ENCODE measurements at regions not wholly inside any gene's neighbourhood (a gene's known extent, or its start where the extent isn't known, plus 50 kb on each side); places are given as distances from the start of the nearest gene placed in this dataset.

- H3K9ac ChIP-seq (ENCODE audit: low read length) = no peak overlapping the region
- H2AK5ac ChIP-seq (ENCODE audit: low read length, severe bottlenecking) = no peak overlapping the region
- H2BK5ac ChIP-seq (ENCODE audit: low read depth, low read length, poor library complexity, severe bottlenecking) = no peak overlapping the region
- H3K4ac ChIP-seq (ENCODE audit: low read depth in 1 of 2, low read length in 2 of 2) = no peak overlapping the region
- no peak overlapping the region for H4K8ac ChIP-seq (ENCODE audit: low read length)
- no peaks in the 10 kb centered on the region for H3K79me1 ChIP-seq (replicated peaks; ENCODE audit: low read length, poor library complexity, severe bottlenecking)
- no peaks in the 10 kb centered on the region for H3K9me3 ChIP-seq (ENCODE audit: control insufficient read depth, low read length)
- no peak for DNase-seq
- no peak overlapping the region for H2BK12ac ChIP-seq (ENCODE audit: low read length in 2 of 2)
- no peak overlapping the region for H4K91ac ChIP-seq (ENCODE audit: low read length)
- no peak overlapping the region for H3K23ac ChIP-seq (ENCODE audit: low read length in 2 of 2)
- H3K18ac ChIP-seq (ENCODE audit: low read depth in 1 of 2, low read length in 2 of 2) = no peak overlapping the region
- H3K4me1 ChIP-seq (ENCODE audit: control insufficient read depth, insufficient read depth, low read depth, low read length) = no peaks in the 10 kb centered on the region
- no peak overlapping the region for H3K27ac ChIP-seq (ENCODE audit: low read length, poor library complexity, severe bottlenecking)
- no peak overlapping the region for H3K4me2 ChIP-seq (ENCODE audit: low read length, poor library complexity, severe bottlenecking)
- no peak overlapping the region for H3K4me3 ChIP-seq (ENCODE audit: insufficient read depth in 1 of 2, low read depth in 1 of 2, low read length in 2 of 2)
- H2BK15ac ChIP-seq (ENCODE audit: low read depth, poor library complexity, severe bottlenecking) = no peak overlapping the region
- no peak overlapping the region for H3K14ac ChIP-seq (ENCODE audit: low read length in 2 of 2)
- H2BK120ac ChIP-seq (ENCODE audit: low read depth, low read length) = no peak overlapping the region
- H3K36me3 ChIP-seq (ENCODE audit: control insufficient read depth in 1 of 2, insufficient read depth in 2 of 2, low read depth in 1 of 2, low read length in 2 of 2) = no peaks in the 10 kb centered on the region
- H3K27me3 ChIP-seq (ENCODE audit: control insufficient read depth in 1 of 2, insufficient read depth in 1 of 2, low read length in 2 of 2) = no peaks in the 10 kb centered on the region
- H2AFZ ChIP-seq (ENCODE audit: low read depth, low read length) = no peak overlapping the region
- WGBS = 80% methylated on average over 1 of the region's 1 CpG
Measured at GRCh38 chr18:53610957-53611356, 613.5 kb downstream of the MBD2 start.

- no peaks in the 10 kb centered on the region for H3K9me3 ChIP-seq (ENCODE audit: control insufficient read depth, low read length)
- H2BK15ac ChIP-seq (ENCODE audit: low read depth, poor library complexity, severe bottlenecking) = no peak overlapping the region
- H3K4me1 ChIP-seq (ENCODE audit: control insufficient read depth, insufficient read depth, low read depth, low read length) = no peaks in the 10 kb centered on the region
- H2AFZ ChIP-seq (ENCODE audit: low read depth, low read length) = no peak overlapping the region
- no peak overlapping the region for H2BK12ac ChIP-seq (ENCODE audit: low read length in 2 of 2)
- no peak overlapping the region for H3K18ac ChIP-seq (ENCODE audit: low read depth in 1 of 2, low read length in 2 of 2)
- no peak overlapping the region for H3K27ac ChIP-seq (ENCODE audit: low read length, poor library complexity, severe bottlenecking)
- no peaks in the 10 kb centered on the region for H3K79me1 ChIP-seq (replicated peaks; ENCODE audit: low read length, poor library complexity, severe bottlenecking)
- H3K4ac ChIP-seq (ENCODE audit: low read depth in 1 of 2, low read length in 2 of 2) = no peak overlapping the region
- H2AK5ac ChIP-seq (ENCODE audit: low read length, severe bottlenecking) = no peak overlapping the region
- no peak overlapping the region for H3K14ac ChIP-seq (ENCODE audit: low read length in 2 of 2)
- no peak overlapping the region for H2BK120ac ChIP-seq (ENCODE audit: low read depth, low read length)
- no peak overlapping the region for H3K23ac ChIP-seq (ENCODE audit: low read length in 2 of 2)
- no peak overlapping the region for H3K4me3 ChIP-seq (ENCODE audit: insufficient read depth in 1 of 2, low read depth in 1 of 2, low read length in 2 of 2)
- H3K9ac ChIP-seq (ENCODE audit: low read length) = no peak overlapping the region
- no peak for DNase-seq
- no peak overlapping the region for H3K4me2 ChIP-seq (ENCODE audit: low read length, poor library complexity, severe bottlenecking)
- H3K36me3 ChIP-seq (ENCODE audit: control insufficient read depth in 1 of 2, insufficient read depth in 2 of 2, low read depth in 1 of 2, low read length in 2 of 2) = no peaks in the 10 kb centered on the region
- no peak overlapping the region for H2BK5ac ChIP-seq (ENCODE audit: low read depth, low read length, poor library complexity, severe bottlenecking)
- no peak overlapping the region for H4K8ac ChIP-seq (ENCODE audit: low read length)
- no peak overlapping the region for H4K91ac ChIP-seq (ENCODE audit: low read length)
- H3K27me3 ChIP-seq (ENCODE audit: control insufficient read depth in 1 of 2, insufficient read depth in 1 of 2, low read length in 2 of 2) = no peaks in the 10 kb centered on the region
Measured at GRCh38 chr18:53606792-53607191, 617.7 kb downstream of the MBD2 start.

- no peak overlapping the region for H4K8ac ChIP-seq (ENCODE audit: low read length)
- no peaks in the 10 kb centered on the region for H3K79me1 ChIP-seq (replicated peaks; ENCODE audit: low read length, poor library complexity, severe bottlenecking)
- H3K4me1 ChIP-seq (ENCODE audit: control insufficient read depth, insufficient read depth, low read depth, low read length) = no peaks in the 10 kb centered on the region
- no peak for DNase-seq
- H2BK15ac ChIP-seq (ENCODE audit: low read depth, poor library complexity, severe bottlenecking) = no peak overlapping the region
- H3K9ac ChIP-seq (ENCODE audit: low read length) = no peak overlapping the region
- H3K27me3 ChIP-seq (ENCODE audit: control insufficient read depth in 1 of 2, insufficient read depth in 1 of 2, low read length in 2 of 2) = no peaks in the 10 kb centered on the region
- no peak overlapping the region for H2AFZ ChIP-seq (ENCODE audit: low read depth, low read length)
- no peak overlapping the region for H3K14ac ChIP-seq (ENCODE audit: low read length in 2 of 2)
- no peak overlapping the region for H2BK120ac ChIP-seq (ENCODE audit: low read depth, low read length)
- H2BK5ac ChIP-seq (ENCODE audit: low read depth, low read length, poor library complexity, severe bottlenecking) = no peak overlapping the region
- no peak overlapping the region for H3K27ac ChIP-seq (ENCODE audit: low read length, poor library complexity, severe bottlenecking)
- H3K36me3 ChIP-seq (ENCODE audit: control insufficient read depth in 1 of 2, insufficient read depth in 2 of 2, low read depth in 1 of 2, low read length in 2 of 2) = no peaks in the 10 kb centered on the region
- no peak overlapping the region for H3K4ac ChIP-seq (ENCODE audit: low read depth in 1 of 2, low read length in 2 of 2)
- H3K4me2 ChIP-seq (ENCODE audit: low read length, poor library complexity, severe bottlenecking) = no peak overlapping the region
- H4K91ac ChIP-seq (ENCODE audit: low read length) = peak overlapping the region; percentile 28
- no peak overlapping the region for H3K4me3 ChIP-seq (ENCODE audit: insufficient read depth in 1 of 2, low read depth in 1 of 2, low read length in 2 of 2)
- WGBS = 77% methylated on average over 8 of the region's 8 CpGs
- no peak overlapping the region for H2BK12ac ChIP-seq (ENCODE audit: low read length in 2 of 2)
- H3K18ac ChIP-seq (ENCODE audit: low read depth in 1 of 2, low read length in 2 of 2) = no peak overlapping the region
- H3K9me3 ChIP-seq (ENCODE audit: control insufficient read depth, low read length) = no peaks in the 10 kb centered on the region
- no peak overlapping the region for H3K23ac ChIP-seq (ENCODE audit: low read length in 2 of 2)
- H2AK5ac ChIP-seq (ENCODE audit: low read length, severe bottlenecking) = no peak overlapping the region
Measured at GRCh38 chr18:53605198-53605597, 619.3 kb downstream of the MBD2 start.

- Histone ChIP-seq H4K91ac (ENCODE audit: low read length) (no peak overlapping the region), H3K9ac (ENCODE audit: low read length) (no peak overlapping the region), H3K79me1 (replicated peaks; ENCODE audit: low read length, poor library complexity, severe bottlenecking) (no peaks in the 10 kb centered on the region), H3K36me3 (ENCODE audit: control insufficient read depth in 1 of 2, insufficient read depth in 2 of 2, low read depth in 1 of 2, low read length in 2 of 2) (no peaks in the 10 kb centered on the region), H3K27ac (ENCODE audit: low read length, poor library complexity, severe bottlenecking) (no peak overlapping the region), H3K14ac (ENCODE audit: low read length in 2 of 2) (no peak overlapping the region), H3K27me3 (ENCODE audit: control insufficient read depth in 1 of 2, insufficient read depth in 1 of 2, low read length in 2 of 2) (no peaks in the 10 kb centered on the region), H3K4me2 (ENCODE audit: low read length, poor library complexity, severe bottlenecking) (no peak overlapping the region), H4K8ac (ENCODE audit: low read length) (no peak overlapping the region), H2AK5ac (ENCODE audit: low read length, severe bottlenecking) (no peak overlapping the region), H3K18ac (ENCODE audit: low read depth in 1 of 2, low read length in 2 of 2) (no peak overlapping the region), H2BK15ac (ENCODE audit: low read depth, poor library complexity, severe bottlenecking) (no peak overlapping the region), H2AFZ (ENCODE audit: low read depth, low read length) (no peak overlapping the region), H3K9me3 (ENCODE audit: control insufficient read depth, low read length) (no peaks in the 10 kb centered on the region), H3K23ac (ENCODE audit: low read length in 2 of 2) (no peak overlapping the region), H3K4ac (ENCODE audit: low read depth in 1 of 2, low read length in 2 of 2) (no peak overlapping the region), H2BK12ac (ENCODE audit: low read length in 2 of 2) (no peak overlapping the region), H3K4me3 (ENCODE audit: insufficient read depth in 1 of 2, low read depth in 1 of 2, low read length in 2 of 2) (no peak overlapping the region), H2BK120ac (ENCODE audit: low read depth, low read length) (no peak overlapping the region), H2BK5ac (ENCODE audit: low read depth, low read length, poor library complexity, severe bottlenecking) (no peak overlapping the region), H3K4me1 (ENCODE audit: control insufficient read depth, insufficient read depth, low read depth, low read length) (no peaks in the 10 kb centered on the region)
- no peak for DNase-seq
- 56% methylated on average over 1 of the region's 1 CpG for WGBS
Measured at GRCh38 chr18:53603276-53603675, 621.2 kb downstream of the MBD2 start.

Data from mesenchymal stem cell (in vitro differentiated cells and primary cell).